ENCODE measurements at regions not wholly inside any gene's neighbourhood (a gene's known extent, or its start where the extent isn't known, plus 50 kb on each side); places are given as distances from the start of the nearest gene placed in this dataset.

DNA sequence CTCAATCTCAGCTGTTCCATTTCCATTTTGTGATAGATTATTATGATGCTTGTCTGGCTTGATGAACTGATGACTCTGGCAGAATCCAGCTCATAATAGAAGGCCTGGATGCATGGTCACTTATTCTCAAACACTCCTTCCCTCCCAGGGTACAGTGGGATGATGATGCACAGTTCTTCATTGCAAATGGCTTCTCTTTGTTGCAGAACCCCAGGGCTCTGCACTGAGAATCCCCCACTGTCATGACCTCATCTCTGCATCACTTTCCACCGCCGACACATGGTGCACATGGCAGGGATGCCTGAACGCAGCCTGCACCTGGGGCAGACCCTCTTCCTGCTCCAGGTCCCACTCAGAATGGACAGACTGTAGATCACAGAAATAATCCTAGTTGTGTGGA is 515.6 kb upstream of the NR2F2 start:
- H3K4me3 ChIP-seq (ENCODE audit: low read length) = no peak overlapping the region
- TF ChIP-seq, protein P1, sequence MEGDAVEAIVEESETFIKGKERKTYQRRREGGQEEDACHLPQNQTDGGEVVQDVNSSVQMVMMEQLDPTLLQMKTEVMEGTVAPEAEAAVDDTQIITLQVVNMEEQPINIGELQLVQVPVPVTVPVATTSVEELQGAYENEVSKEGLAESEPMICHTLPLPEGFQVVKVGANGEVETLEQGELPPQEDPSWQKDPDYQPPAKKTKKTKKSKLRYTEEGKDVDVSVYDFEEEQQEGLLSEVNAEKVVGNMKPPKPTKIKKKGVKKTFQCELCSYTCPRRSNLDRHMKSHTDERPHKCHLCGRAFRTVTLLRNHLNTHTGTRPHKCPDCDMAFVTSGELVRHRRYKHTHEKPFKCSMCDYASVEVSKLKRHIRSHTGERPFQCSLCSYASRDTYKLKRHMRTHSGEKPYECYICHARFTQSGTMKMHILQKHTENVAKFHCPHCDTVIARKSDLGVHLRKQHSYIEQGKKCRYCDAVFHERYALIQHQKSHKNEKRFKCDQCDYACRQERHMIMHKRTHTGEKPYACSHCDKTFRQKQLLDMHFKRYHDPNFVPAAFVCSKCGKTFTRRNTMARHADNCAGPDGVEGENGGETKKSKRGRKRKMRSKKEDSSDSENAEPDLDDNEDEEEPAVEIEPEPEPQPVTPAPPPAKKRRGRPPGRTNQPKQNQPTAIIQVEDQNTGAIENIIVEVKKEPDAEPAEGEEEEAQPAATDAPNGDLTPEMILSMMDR (conservative IDR thresholded peaks at IDR 0.05; ENCODE audit: low read depth, low read length) = no peak
- no peak for DNase-seq (ENCODE audit: low read depth)

DNA sequence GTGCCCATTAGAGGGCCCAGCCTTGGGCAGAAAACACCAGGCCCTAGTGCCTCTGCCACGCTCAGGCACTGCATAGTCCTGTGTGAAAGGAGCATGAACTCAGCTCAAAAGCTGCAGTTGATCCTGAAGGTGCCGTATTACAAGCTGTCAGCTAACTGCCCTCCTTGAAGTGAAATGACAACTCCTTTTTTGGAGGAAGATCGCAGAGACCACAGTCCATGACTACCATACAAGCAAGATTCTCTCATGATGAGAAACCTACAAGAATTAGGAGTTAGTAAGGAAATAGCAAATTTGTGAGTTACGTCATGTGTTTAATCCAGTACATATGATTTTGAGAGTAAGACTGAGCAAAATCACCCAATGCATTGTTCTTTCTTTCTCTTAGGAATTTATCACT is 513.9 kb upstream of the NR2F2 start:
- no peak for DNase-seq (ENCODE audit: low read depth)
- no peak overlapping the region for H3K4me3 ChIP-seq (ENCODE audit: low read length)
- TF ChIP-seq, protein P1 (conservative IDR thresholded peaks at IDR 0.05; ENCODE audit: low read depth, low read length) = no peak

- TF ChIP-seq, protein P1 (conservative IDR thresholded peaks at IDR 0.05; ENCODE audit: low read depth, low read length) = no peak
These were observed 507.5 kb upstream of the NR2F2 start for GRCh38 chr15:95822961-95823360.

DNA sequence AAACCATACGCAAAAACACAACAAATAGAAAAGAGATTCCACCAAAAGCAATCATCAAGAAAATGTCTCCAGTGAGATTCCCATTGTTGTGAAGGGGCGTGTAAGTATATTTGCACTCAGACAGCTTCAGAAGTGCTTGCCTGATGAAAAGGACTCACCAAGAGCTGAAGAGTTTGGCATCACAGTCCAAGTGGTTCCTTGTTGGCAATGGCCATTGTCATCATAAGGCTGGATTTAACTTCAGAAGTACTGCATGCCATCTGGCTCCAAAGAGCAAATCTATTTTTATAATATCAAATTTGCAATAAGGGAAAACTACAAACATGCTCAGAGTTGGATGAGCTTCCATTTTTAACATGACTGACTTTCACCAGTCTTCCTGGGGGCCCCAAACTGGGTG is 505.3 kb upstream of the NR2F2 start:
- H3K4me3 ChIP-seq (ENCODE audit: low read length) = no peak overlapping the region
- TF ChIP-seq, protein P1 (conservative IDR thresholded peaks at IDR 0.05; ENCODE audit: low read depth, low read length) = no peak
- DNase-seq (ENCODE audit: low read depth) = no peak

More at GRCh38 chr15:95822961-95823360, 507.5 kb upstream of the NR2F2 start:
- no peak for DNase-seq (ENCODE audit: low read depth)
- H3K4me3 ChIP-seq (ENCODE audit: low read length) = no peak overlapping the region

GRCh38 chr15:95825671-95826411 is 504.7 kb upstream of the NR2F2 start:
- no peak for DNase-seq (ENCODE audit: low read depth)
- TF ChIP-seq, protein P1 (conservative IDR thresholded peaks at IDR 0.05; ENCODE audit: low read depth, low read length) = no peak
- H3K4me3 ChIP-seq (ENCODE audit: low read length) = no peak overlapping the region

GRCh38 chr15:95826412-95827195 is 503.9 kb upstream of the NR2F2 start:
- DNase-seq (ENCODE audit: low read depth) = no peak
- TF ChIP-seq, protein P1 (conservative IDR thresholded peaks at IDR 0.05; ENCODE audit: low read depth, low read length) = peak; percentile 32
- no peak overlapping the region for H3K4me3 ChIP-seq (ENCODE audit: low read length)
